ENCODE measurements at regions not wholly inside any gene's neighbourhood (a gene's known extent, or its start where the extent isn't known, plus 50 kb on each side); places are given as distances from the start of the nearest gene placed in this dataset.

- DNase-seq (ENCODE audit: low spot score) (no peak), ATAC-seq (ENCODE audit: low read depth) (no peak)
- no peak for TF ChIP-seq CTCF (IDR thresholded peaks at IDR 0.05; ENCODE audit: poor library complexity, severe bottlenecking)
- Histone ChIP-seq H3K36me3 (ENCODE audit: low read depth) (no peaks in the 10 kb centered on the region), H3K9me3 (ENCODE audit: severe bottlenecking) (no peaks in the 10 kb centered on the region), H3K4me3 (ENCODE audit: severe bottlenecking) (no peak overlapping the region), H3K4me1 (ENCODE audit: insufficient read depth, poor library complexity, severe bottlenecking) (peaks cover 21% of the 10 kb centered on the region), H3K27ac (ENCODE audit: poor library complexity, severe bottlenecking) (no peak overlapping the region), H3K27me3 (ENCODE audit: insufficient read depth, poor library complexity, severe bottlenecking) (no peaks in the 10 kb centered on the region)
Measured at GRCh38 chr6:130677312-130677711, 149.9 kb upstream of the SMLR1 start.

- peaks cover 21% of the 10 kb centered on the region for H3K4me1 ChIP-seq (ENCODE audit: insufficient read depth, poor library complexity, severe bottlenecking)
- H3K27ac ChIP-seq (ENCODE audit: poor library complexity, severe bottlenecking): no peak overlapping the region
- H3K4me3 ChIP-seq (ENCODE audit: severe bottlenecking): no peak overlapping the region
- no peaks in the 10 kb centered on the region for H3K9me3 ChIP-seq (ENCODE audit: severe bottlenecking)
- TF ChIP-seq CTCF (IDR thresholded peaks at IDR 0.05; ENCODE audit: poor library complexity, severe bottlenecking): no peak
- no peak for ATAC-seq (ENCODE audit: low read depth)
- DNase-seq (ENCODE audit: low spot score): no peak
- no peaks in the 10 kb centered on the region for H3K36me3 ChIP-seq (ENCODE audit: low read depth)
- H3K27me3 ChIP-seq (ENCODE audit: insufficient read depth, poor library complexity, severe bottlenecking): no peaks in the 10 kb centered on the region
Measured at GRCh38 chr6:130677766-130678165, 149.4 kb upstream of the SMLR1 start.

GRCh38 chr6:130679684-130680083, 147.5 kb upstream of the SMLR1 start:
- DNase-seq (ENCODE audit: low spot score) (no peak), ATAC-seq (ENCODE audit: low read depth) (0 out of 3 replicates have a peak, but pooled peaks have one; percentile 16)
- Histone ChIP-seq H3K4me3 (ENCODE audit: severe bottlenecking) (no peak overlapping the region), H3K27ac (ENCODE audit: poor library complexity, severe bottlenecking) (peak overlapping the region; percentile 39), H3K27me3 (ENCODE audit: insufficient read depth, poor library complexity, severe bottlenecking) (no peaks in the 10 kb centered on the region), H3K36me3 (ENCODE audit: low read depth) (no peaks in the 10 kb centered on the region), H3K4me1 (ENCODE audit: insufficient read depth, poor library complexity, severe bottlenecking) (peaks cover 17% of the 10 kb centered on the region), H3K9me3 (ENCODE audit: severe bottlenecking) (no peaks in the 10 kb centered on the region)
- no peak for TF ChIP-seq CTCF (IDR thresholded peaks at IDR 0.05; ENCODE audit: poor library complexity, severe bottlenecking)

GRCh38 chr6:130680116-130680515, 147.1 kb upstream of the SMLR1 start:
- Histone ChIP-seq H3K27ac (ENCODE audit: poor library complexity, severe bottlenecking) (peak overlapping the region; percentile 39), H3K4me3 (ENCODE audit: severe bottlenecking) (no peak overlapping the region), H3K27me3 (ENCODE audit: insufficient read depth, poor library complexity, severe bottlenecking) (no peaks in the 10 kb centered on the region), H3K9me3 (ENCODE audit: severe bottlenecking) (no peaks in the 10 kb centered on the region), H3K4me1 (ENCODE audit: insufficient read depth, poor library complexity, severe bottlenecking) (peaks cover 13% of the 10 kb centered on the region), H3K36me3 (ENCODE audit: low read depth) (no peaks in the 10 kb centered on the region)
- TF ChIP-seq CTCF (IDR thresholded peaks at IDR 0.05; ENCODE audit: poor library complexity, severe bottlenecking): no peak
- DNase-seq (ENCODE audit: low spot score) (no peak), ATAC-seq (ENCODE audit: low read depth) (peak; percentile 87)

- H3K4me3 ChIP-seq (ENCODE audit: severe bottlenecking): no peak overlapping the region
- H3K36me3 ChIP-seq (ENCODE audit: low read depth): no peaks in the 10 kb centered on the region
- no peak for TF ChIP-seq CTCF (IDR thresholded peaks at IDR 0.05; ENCODE audit: poor library complexity, severe bottlenecking)
- peak overlapping the region; percentile 39 for H3K27ac ChIP-seq (ENCODE audit: poor library complexity, severe bottlenecking)
- H3K4me1 ChIP-seq (ENCODE audit: insufficient read depth, poor library complexity, severe bottlenecking): peaks cover 12% of the 10 kb centered on the region
- ATAC-seq (ENCODE audit: low read depth) (peak; percentile 61; the same call in 2 of the 3 replicates), DNase-seq (ENCODE audit: low spot score) (no peak)
- no peaks in the 10 kb centered on the region for H3K27me3 ChIP-seq (ENCODE audit: insufficient read depth, poor library complexity, severe bottlenecking)
- no peaks in the 10 kb centered on the region for H3K9me3 ChIP-seq (ENCODE audit: severe bottlenecking)
Measured at GRCh38 chr6:130681028-130681427, 146.2 kb upstream of the SMLR1 start.
